H1 (cell line): ENCODE measurements at regions not wholly inside any gene's neighbourhood (a gene's known extent, or its start where the extent isn't known, plus 50 kb on each side); places are given as distances from the start of the nearest gene placed in this dataset.

Experiments
- CTCF ChIA-PET: fragments of 300-600 bp; sonication (Branson Sonifier 250); formaldehyde crosslinking; loops from one replicate; lab custom pipeline; 2021; ENCODE audit not compliant: partially characterized antibody; lab: Charles Lee
- POLR2A ChIA-PET: fragments of 300-600 bp; sonication (Branson Sonifier 250); formaldehyde crosslinking; loops from one replicate; lab custom pipeline; 2021; ENCODE audit warnings: inconsistent platforms; ENCODE audit not compliant: partially characterized antibody; lab: Charles Lee
- DNase-seq, 2 experiments: peaks; one replicate each; pipeline versions ENCODE4 v3.0.0 to v3.0.0-alpha.2; 2010 to 2022; ENCODE audit warnings: low spot score in 2 of 2, low read depth in 1 of 2, mixed read lengths in 1 of 2
- FAIRE-seq: peaks from 2 replicates; lab custom pipeline; 2011; peaks lifted over from hg19 to GRCh38; lab: Jason Lieb, UNC
- H2AFZ ChIP-seq: 2 replicates; pipeline ENCODE4 v1.8.1; 2012; ENCODE audit warnings: low read length, inconsistent platforms
- H2AK5ac ChIP-seq: 2 replicates; pipeline ENCODE4 v1.6.1; 2013; ENCODE audit warnings: low read depth, low read length
- H2BK120ac ChIP-seq: replicated peaks from 2 replicates; pipeline ENCODE3; 2013; ENCODE audit warnings: low read depth, low read length, inconsistent platforms
- H2BK12ac ChIP-seq: 2 replicates; pipeline ENCODE4 v1.6.1; 2013; ENCODE audit warnings: low read depth, low read length
- H2BK15ac ChIP-seq: 2 replicates; pipeline ENCODE4 v1.6.1; 2013; ENCODE audit warnings: low read length
- H2BK20ac ChIP-seq: 2 replicates; pipeline ENCODE4 v1.6.1; 2013; ENCODE audit warnings: low read length
- H2BK5ac ChIP-seq: 2 replicates; pipeline ENCODE4 v1.6.1; 2013; ENCODE audit warnings: low read depth, low read length
- H3K14ac ChIP-seq: 2 replicates; pipeline ENCODE4 v1.6.1; 2013; ENCODE audit warnings: inconsistent platforms; ENCODE audit not compliant: insufficient read length
- H3K18ac ChIP-seq: 2 replicates; pipeline ENCODE4 v1.6.1; 2013; ENCODE audit warnings: low read length; ENCODE audit errors: extremely low read depth
- H3K23ac ChIP-seq: 2 replicates; pipeline ENCODE4 v1.6.1; 2013; ENCODE audit warnings: inconsistent platforms; ENCODE audit not compliant: insufficient read length
- H3K23me2 ChIP-seq: 2 replicates; pipeline ENCODE4 v1.6.1; 2013; ENCODE audit warnings: low read depth, low read length
- H3K27ac ChIP-seq: 2 replicates; pipeline ENCODE4 v1.6.1; 2011; ENCODE audit warnings: low read depth, low read length, inconsistent platforms
- H3K27me3 ChIP-seq, 4 experiments: replicated peaks in 1 of 4; 1 replicate in 1 of 4; 2 replicates in 3 of 4; pipeline versions ENCODE4 v1.6.1 to v1.8.1; 2011 to 2013; ENCODE audit warnings: low read length in 3 of 4, mild to moderate bottlenecking in 3 of 4, inconsistent platforms in 2 of 4, mixed read lengths in 2 of 4, moderate library complexity in 1 of 4; ENCODE audit not compliant: control insufficient read depth in 3 of 4, insufficient read depth in 3 of 4; ENCODE audit errors: extremely low read depth in 1 of 4
- H3K36me3 ChIP-seq, 4 experiments: 2 replicates each; pipeline versions ENCODE4 v1.6.1 to v1.8.1; 2011 to 2013; ENCODE audit warnings: mild to moderate bottlenecking in 4 of 4, low read length in 3 of 4, moderate library complexity in 2 of 4, control low read depth in 1 of 4, inconsistent platforms in 1 of 4; ENCODE audit not compliant: insufficient read depth in 4 of 4, control insufficient read depth in 2 of 4
- H3K4ac ChIP-seq: replicated peaks from 2 replicates; pipeline ENCODE3; 2013; ENCODE audit warnings: low read length, low read depth, mixed read lengths, inconsistent platforms; ENCODE audit not compliant: insufficient read length
- H3K4me1 ChIP-seq, 4 experiments: replicated peaks in 1 of 4; 1 replicate in 1 of 4; 2 replicates in 3 of 4; pipeline versions ENCODE4 v1.6.1 to v1.8.1; 2011 to 2013; ENCODE audit warnings: low read length in 3 of 4, inconsistent platforms in 2 of 4, mixed read lengths in 1 of 4; ENCODE audit not compliant: insufficient read depth in 4 of 4, control insufficient read depth in 3 of 4
- H3K4me2 ChIP-seq, 2 experiments: 2 replicates each; pipeline versions ENCODE4 v1.6.1 to v1.8.1; 2011 to 2013; ENCODE audit warnings: low read depth in 2 of 2, low read length in 2 of 2, control low read depth in 1 of 2, inconsistent platforms in 1 of 2, mild to moderate bottlenecking in 1 of 2; ENCODE audit not compliant: insufficient read depth in 1 of 2
- H3K4me3 ChIP-seq, 4 experiments: fragments of 200-600, 300-600 bp in 1 of 4; sonication (generic), shearing (Covaris generic), sonication (Bioruptor Twin) in 1 of 4; 2 replicates each; pipeline versions ENCODE4 v1.5.1 to v1.8.1; 2011 to 2016; ENCODE audit warnings: low read length in 4 of 4, low read depth in 3 of 4, control low read depth in 2 of 4, inconsistent platforms in 2 of 4, mild to moderate bottlenecking in 2 of 4, mixed read lengths in 1 of 4, moderate library complexity in 1 of 4; ENCODE audit not compliant: insufficient read depth in 2 of 4; ENCODE audit errors: extremely low read depth in 1 of 4
- H3K56ac ChIP-seq: replicated peaks from 2 replicates; pipeline ENCODE3; 2013; ENCODE audit warnings: low read depth, mild to moderate bottlenecking, mixed read lengths, low read length, inconsistent platforms; ENCODE audit not compliant: insufficient read length
- H3K79me1 ChIP-seq: 2 replicates; pipeline ENCODE4 v1.6.1; 2013; ENCODE audit warnings: low read depth, low read length, control low read depth
- H3K79me2 ChIP-seq, 2 experiments: 2 replicates each; pipeline versions ENCODE4 v1.6.1 to v1.8.1; 2012 to 2013; ENCODE audit warnings: low read length in 2 of 2, mild to moderate bottlenecking in 2 of 2, inconsistent platforms in 1 of 2; ENCODE audit not compliant: insufficient read depth in 2 of 2, control insufficient read depth in 1 of 2
- H3K9ac ChIP-seq, 4 experiments: replicated peaks in 1 of 4; 1 replicate in 1 of 4; 2 replicates in 3 of 4; pipeline versions ENCODE4 v1.6.1 to v1.8.1; 2011 to 2013; ENCODE audit warnings: low read depth in 3 of 4, low read length in 3 of 4, control low read depth in 2 of 4, mild to moderate bottlenecking in 2 of 4, moderate library complexity in 2 of 4, inconsistent platforms in 1 of 4; ENCODE audit errors: extremely low read depth in 1 of 4
- H3K9me3 ChIP-seq, 2 experiments: 2 replicates each; pipeline versions ENCODE4 v1.6.1 to v1.8.1; 2012 to 2013; ENCODE audit warnings: mild to moderate bottlenecking in 2 of 2, moderate library complexity in 2 of 2, control low read depth in 1 of 2, inconsistent platforms in 1 of 2, low read depth in 1 of 2, low read length in 1 of 2, mixed read lengths in 1 of 2; ENCODE audit not compliant: insufficient read depth in 2 of 2
- H4K20me1 ChIP-seq, 2 experiments: replicated peaks in 1 of 2; 2 replicates each; pipeline versions ENCODE3 to v1.8.1; 2011 to 2013; ENCODE audit warnings: inconsistent platforms in 2 of 2, low read length in 2 of 2, mild to moderate bottlenecking in 1 of 2; ENCODE audit not compliant: insufficient read depth in 2 of 2, control insufficient read depth in 1 of 2
- H4K5ac ChIP-seq: 2 replicates; pipeline ENCODE4 v1.6.1; 2013; ENCODE audit warnings: low read length, low read depth, mixed read lengths, inconsistent platforms; ENCODE audit not compliant: insufficient read length
- H4K8ac ChIP-seq: 2 replicates; pipeline ENCODE4 v1.8.0; 2013; ENCODE audit warnings: mild to moderate bottlenecking, moderate library complexity, low read length, inconsistent platforms; ENCODE audit not compliant: insufficient read depth; ENCODE audit errors: extremely low read depth
- H4K91ac ChIP-seq: replicated peaks from 2 replicates; pipeline ENCODE3; 2013; ENCODE audit warnings: low read length, mixed read lengths, inconsistent platforms; ENCODE audit not compliant: insufficient read length
- CREB1 ChIP-seq: IDR thresholded peaks from 2 replicates; pipeline ENCODE4 v1.6.1; 2012; ENCODE audit warnings: inconsistent platforms
- FOSL1 ChIP-seq: IDR thresholded peaks from 2 replicates; pipeline ENCODE4 v1.6.1; 2011; ENCODE audit warnings: mild to moderate bottlenecking, low read depth, low read length, moderate library complexity; ENCODE audit not compliant: insufficient read depth
- HDAC2 ChIP-seq, 2 experiments: fragments of 300-600 bp in 1 of 2; sonication (generic) in 1 of 2; IDR thresholded peaks; 2 replicates each; pipeline ENCODE4 v1.6.1; 2011 to 2012; ENCODE audit warnings: low read depth in 2 of 2, low read length in 2 of 2, mild to moderate bottlenecking in 2 of 2, moderate library complexity in 2 of 2, borderline replicate concordance in 1 of 2, inconsistent platforms in 1 of 2
- RFX5 ChIP-seq: IDR thresholded peaks from 2 replicates; pipeline ENCODE4 v1.6.1; 2011; ENCODE audit warnings: low read depth, low read length, improper control_type of control experiment, borderline replicate concordance
- RXRA ChIP-seq: IDR thresholded peaks from 2 replicates; pipeline ENCODE4 v1.6.1; 2011; ENCODE audit warnings: low read depth, mild to moderate bottlenecking, low read length, moderate library complexity; ENCODE audit not compliant: insufficient read depth
- SIN3A ChIP-seq, 2 experiments: IDR thresholded peaks in 1 of 2; conservative IDR thresholded peaks in 1 of 2; 2 replicates each; pipeline ENCODE4 v1.6.1; 2011 to 2012; ENCODE audit warnings: low read length in 2 of 2, improper control_type of control experiment in 1 of 2, low read depth in 1 of 2, mild to moderate bottlenecking in 1 of 2
- SIX5 ChIP-seq: IDR thresholded peaks from 2 replicates; pipeline ENCODE4 v1.6.1; 2011; ENCODE audit warnings: mild to moderate bottlenecking, low read depth, low read length
- WGBS, 2 experiments: shearing (Covaris generic) in 1 of 2; methylation state at CpG; one replicate each; pipeline versions ENCODE4 v1.1.6 to v1.1.7; 2013 to 2015; ENCODE audit warnings: low lambda C conversion rate in 2 of 2, mixed read lengths in 2 of 2, inconsistent platforms in 1 of 2, low coverage in 1 of 2, missing lambda C conversion rate in 1 of 2; ENCODE audit not compliant: insufficient replicate concordance in 2 of 2, insufficient coverage in 1 of 2, insufficient read length in 1 of 2; ENCODE audit errors: extremely low coverage in 1 of 2, missing lambda C conversion rate in 1 of 2; 5-methylcytosine and 5-hydroxymethylcytosine counted together

DNA sequence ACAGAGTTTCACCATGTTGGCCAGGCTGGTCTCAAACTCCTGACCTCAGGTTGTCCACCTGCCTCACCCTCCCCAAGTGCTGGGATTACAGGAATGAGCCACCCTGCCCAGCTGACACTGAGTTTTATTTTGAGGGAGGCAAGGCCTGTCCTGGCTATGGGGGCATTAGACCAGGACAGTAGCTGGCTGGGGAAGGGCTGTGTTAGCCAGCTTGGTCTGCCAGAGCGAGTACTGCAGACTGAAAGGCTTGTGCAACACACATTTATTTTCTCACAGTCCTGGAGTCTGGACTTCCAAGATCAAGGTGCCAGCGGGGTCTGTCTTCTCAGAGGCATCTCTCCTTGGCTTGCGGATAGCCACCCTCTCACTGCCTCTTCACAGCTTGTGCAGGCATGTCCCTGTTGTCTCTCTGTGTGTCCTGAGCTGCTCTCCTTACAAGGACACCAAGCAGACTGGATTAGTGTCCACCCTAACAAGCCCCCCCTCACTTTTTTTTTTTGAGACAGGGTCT is 59.4 kb upstream of the HAAO start:
- H2BK120ac ChIP-seq = no peak overlapping the region
- TF ChIP-seq FOSL1 = no peak
- TF ChIP-seq HDAC2 (IDR thresholded peaks at IDR 0.05; ENCODE audit: borderline replicate concordance in 1 of 2, low read depth in 2 of 2, low read length in 2 of 2) = no peak
- no peak for TF ChIP-seq RXRA
- TF ChIP-seq SIN3A (conservative IDR thresholded peaks at IDR 0.05 in 1 of 2, IDR thresholded peaks at IDR 0.05 in 1 of 2; ENCODE audit: low read depth in 1 of 2, low read length in 2 of 2) = no peak
- no peak for TF ChIP-seq SIX5
- no peak for TF ChIP-seq CREB1
- TF ChIP-seq RFX5 = no peak
- no peak overlapping the region for H3K27ac ChIP-seq
- 0 out of 2 replicates have a peak overlapping the region, but pooled peaks have one; percentile 18 for H2BK5ac ChIP-seq
- no peak overlapping the region for H3K9ac ChIP-seq
- H4K5ac ChIP-seq = no peak overlapping the region
- no peak overlapping the region for H3K18ac ChIP-seq
- no peaks in the 10 kb centered on the region for H3K4me1 ChIP-seq
- no peak overlapping the region for H3K4me3 ChIP-seq
- no peaks in the 10 kb centered on the region for H3K79me1 ChIP-seq
- H3K14ac ChIP-seq = no peak overlapping the region
- no peak for DNase-seq
- no peaks in the 10 kb centered on the region for H3K36me3 ChIP-seq
- no peaks in the 10 kb centered on the region for H3K27me3 ChIP-seq
- H2AFZ ChIP-seq = no peak overlapping the region
- H3K79me2 ChIP-seq = no peaks in the 10 kb centered on the region
- H3K9me3 ChIP-seq = no peaks in the 10 kb centered on the region
- H2BK12ac ChIP-seq = no peak overlapping the region
- no peak overlapping the region for H3K4me2 ChIP-seq
- FAIRE-seq = no peak
- no peak overlapping the region for H3K4ac ChIP-seq
- CTCF ChIA-PET = interaction anchor here (0.7 to 15.1 kb wide), 8 partner anchors 6 to 633 kb away, joined by 3 to 137 read pairs (median 4); no protein-coding TSS in a partner anchor
- H3K23me2 ChIP-seq = no peaks in the 10 kb centered on the region
- H2BK15ac ChIP-seq = no peak overlapping the region
- H3K23ac ChIP-seq = no peak overlapping the region
- no peak overlapping the region for H4K8ac ChIP-seq
- POLR2A ChIA-PET = interaction anchor here (1.7 kb wide), 1 partner anchor 42 kb away, joined by 4 read pairs; no protein-coding TSS in a partner anchor
- WGBS, 2 experiments = 96% methylated on average over 3 of the region's 3 CpGs; no CpG with 5 or more reads in 1 of the 2 experiments
- no peak overlapping the region for H2BK20ac ChIP-seq
- no peak overlapping the region for H3K56ac ChIP-seq
- no peak overlapping the region for H4K91ac ChIP-seq
- H4K20me1 ChIP-seq = no peaks in the 10 kb centered on the region
- H2AK5ac ChIP-seq = no peak overlapping the region
